ENCODE measurements at regions not wholly inside any gene's neighbourhood (a gene's known extent, or its start where the extent isn't known, plus 50 kb on each side); places are given as distances from the start of the nearest gene placed in this dataset.

DNA sequence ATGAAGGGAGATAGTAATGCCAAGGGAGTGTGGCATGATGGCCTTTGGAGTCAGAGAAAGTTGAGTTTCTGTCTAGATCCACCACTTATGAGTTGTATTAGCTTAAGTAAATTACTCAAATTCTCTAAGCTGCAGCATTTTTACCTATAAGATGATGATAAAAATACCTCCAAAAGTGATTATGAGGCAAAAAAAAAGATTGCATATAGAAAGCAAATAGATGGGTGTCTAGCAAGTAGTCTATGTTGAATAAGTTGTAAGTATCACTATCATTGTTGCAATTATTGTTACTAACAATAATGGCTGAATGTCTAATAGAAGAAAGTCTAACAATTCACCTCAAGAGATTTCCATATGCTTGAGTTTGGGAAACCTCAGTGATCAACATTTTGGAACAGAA, 959.2 kb upstream of the GJE1 start:
- no peak overlapping the region for H3K4me3 ChIP-seq (ENCODE audit: low read length)

DNA sequence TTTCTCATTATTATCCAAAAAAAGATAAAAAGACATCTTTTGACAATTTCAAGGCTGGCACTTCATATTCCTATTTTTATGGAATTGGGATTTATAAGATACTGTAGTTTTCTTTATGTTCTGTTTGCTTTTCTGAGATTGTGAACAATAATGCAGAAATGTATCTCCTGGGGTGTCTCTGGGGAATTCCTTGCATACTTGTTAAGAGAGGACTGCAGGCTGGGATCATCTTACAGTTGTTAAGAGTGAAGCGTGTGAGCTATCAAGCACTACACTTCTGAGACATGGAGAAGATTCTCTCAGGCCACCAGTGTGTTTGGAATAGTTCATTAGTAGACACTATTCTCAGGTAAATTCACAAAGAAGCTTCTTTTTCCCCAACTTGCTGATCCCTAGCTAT, 963.3 kb upstream of the GJE1 start:
- no CpG with 5 or more reads among the region's 1 CpG for WGBS (ENCODE audit: insufficient coverage)
- Histone ChIP-seq H3K4me1 (ENCODE audit: control insufficient read depth, insufficient read depth, low read length) (no peaks in the 10 kb centered on the region), H3K27me3 (ENCODE audit: control insufficient read depth, insufficient read depth, low read length) (no peaks in the 10 kb centered on the region), H3K36me3 (ENCODE audit: control insufficient read depth, insufficient read depth, low read length) (no peaks in the 10 kb centered on the region), H3K9me3 (replicated peaks; ENCODE audit: control insufficient read depth, low read depth, low read length) (no peaks in the 10 kb centered on the region), H3K27ac (ENCODE audit: low read length) (no peak overlapping the region), H3K4me3 (ENCODE audit: low read length) (no peak overlapping the region)
- no peak for DNase-seq

More for the DNA sequence above, 959.2 kb upstream of the GJE1 start:
- H3K4me1 ChIP-seq (ENCODE audit: control insufficient read depth, insufficient read depth, low read length), result no peaks in the 10 kb centered on the region
- H3K9me3 ChIP-seq (replicated peaks; ENCODE audit: control insufficient read depth, low read depth, low read length), result no peaks in the 10 kb centered on the region
- H3K27me3 ChIP-seq (ENCODE audit: control insufficient read depth, insufficient read depth, low read length), result no peaks in the 10 kb centered on the region
- H3K36me3 ChIP-seq (ENCODE audit: control insufficient read depth, insufficient read depth, low read length), result no peaks in the 10 kb centered on the region
- H3K27ac ChIP-seq (ENCODE audit: low read length), result no peak overlapping the region
- DNase-seq, result no peak

DNA sequence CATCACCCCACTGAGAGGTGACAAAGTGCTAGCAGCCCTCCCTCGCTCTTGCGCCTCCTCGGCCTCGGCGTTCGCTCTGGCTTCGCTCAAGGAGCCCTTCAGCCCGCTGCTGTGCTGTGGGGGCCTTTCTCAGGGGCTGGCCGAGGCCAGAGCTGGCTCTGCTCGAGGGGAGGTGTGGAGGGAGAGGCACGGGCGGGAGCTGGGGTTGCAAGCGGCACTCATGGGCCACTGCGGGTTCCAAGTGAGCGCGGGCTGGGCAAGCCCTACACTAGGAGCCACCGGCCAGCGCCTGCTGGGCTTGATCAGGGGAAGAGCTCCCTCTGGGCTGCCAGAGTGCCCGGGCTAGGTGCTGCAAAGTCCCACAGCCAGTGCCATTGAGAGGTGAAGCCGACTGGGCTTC, 964.8 kb upstream of the GJE1 start:
- DNase-seq, result no peak
- 94% methylated on average over 20 of the region's 20 CpGs for WGBS (ENCODE audit: insufficient coverage)

DNA sequence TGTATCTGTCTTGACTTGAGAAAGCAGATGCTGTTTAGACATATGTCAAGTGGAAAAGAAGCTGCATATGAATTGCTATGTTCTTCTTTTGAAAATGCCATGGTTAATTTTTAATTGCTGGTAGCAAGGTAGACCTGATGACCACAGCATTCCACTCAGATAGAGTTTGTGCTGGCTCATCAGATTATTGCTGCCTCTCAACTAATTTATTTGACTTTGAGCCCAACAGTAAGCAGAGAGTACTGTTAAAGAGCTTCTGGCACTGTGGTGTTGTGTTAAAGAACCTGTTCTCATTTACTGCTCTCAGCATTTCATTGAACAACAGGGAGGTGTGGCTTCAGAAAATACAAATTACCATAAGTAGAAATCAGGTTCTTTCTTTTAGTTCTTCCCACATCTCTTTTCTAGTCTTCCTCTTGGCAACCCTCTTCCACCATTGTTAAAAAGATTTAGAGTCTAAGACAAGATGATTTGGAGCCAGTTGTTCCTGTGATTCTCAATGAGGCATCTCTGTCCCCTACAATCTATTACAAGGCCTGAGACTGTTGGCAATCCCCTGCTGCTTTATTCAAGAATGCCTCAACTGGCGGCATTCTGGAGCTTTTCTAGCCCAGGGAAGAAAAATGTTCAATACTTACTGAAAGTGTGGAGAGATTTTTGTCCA, 967.6 kb upstream of the GJE1 start:
- no CpG with 5 or more reads among the region's 1 CpG for WGBS (ENCODE audit: insufficient coverage)
- H3K4me1 ChIP-seq (ENCODE audit: control insufficient read depth, insufficient read depth, low read length), result no peaks in the 10 kb centered on the region
- H3K27me3 ChIP-seq (ENCODE audit: control insufficient read depth, insufficient read depth, low read length), result no peaks in the 10 kb centered on the region
- no peak overlapping the region for H3K27ac ChIP-seq (ENCODE audit: low read length)
- DNase-seq, result no peak
- no peak overlapping the region for H3K4me3 ChIP-seq (ENCODE audit: low read length)
- H3K9me3 ChIP-seq (replicated peaks; ENCODE audit: control insufficient read depth, low read depth, low read length), result no peaks in the 10 kb centered on the region
- no peaks in the 10 kb centered on the region for H3K36me3 ChIP-seq (ENCODE audit: control insufficient read depth, insufficient read depth, low read length)

More for the DNA sequence above, 964.8 kb upstream of the GJE1 start:
- Histone ChIP-seq H3K4me1 (ENCODE audit: control insufficient read depth, insufficient read depth, low read length) (no peaks in the 10 kb centered on the region), H3K9me3 (replicated peaks; ENCODE audit: control insufficient read depth, low read depth, low read length) (no peaks in the 10 kb centered on the region), H3K27me3 (ENCODE audit: control insufficient read depth, insufficient read depth, low read length) (no peaks in the 10 kb centered on the region), H3K4me3 (ENCODE audit: low read length) (no peak overlapping the region), H3K36me3 (ENCODE audit: control insufficient read depth, insufficient read depth, low read length) (no peaks in the 10 kb centered on the region), H3K27ac (ENCODE audit: low read length) (no peak overlapping the region)

DNA sequence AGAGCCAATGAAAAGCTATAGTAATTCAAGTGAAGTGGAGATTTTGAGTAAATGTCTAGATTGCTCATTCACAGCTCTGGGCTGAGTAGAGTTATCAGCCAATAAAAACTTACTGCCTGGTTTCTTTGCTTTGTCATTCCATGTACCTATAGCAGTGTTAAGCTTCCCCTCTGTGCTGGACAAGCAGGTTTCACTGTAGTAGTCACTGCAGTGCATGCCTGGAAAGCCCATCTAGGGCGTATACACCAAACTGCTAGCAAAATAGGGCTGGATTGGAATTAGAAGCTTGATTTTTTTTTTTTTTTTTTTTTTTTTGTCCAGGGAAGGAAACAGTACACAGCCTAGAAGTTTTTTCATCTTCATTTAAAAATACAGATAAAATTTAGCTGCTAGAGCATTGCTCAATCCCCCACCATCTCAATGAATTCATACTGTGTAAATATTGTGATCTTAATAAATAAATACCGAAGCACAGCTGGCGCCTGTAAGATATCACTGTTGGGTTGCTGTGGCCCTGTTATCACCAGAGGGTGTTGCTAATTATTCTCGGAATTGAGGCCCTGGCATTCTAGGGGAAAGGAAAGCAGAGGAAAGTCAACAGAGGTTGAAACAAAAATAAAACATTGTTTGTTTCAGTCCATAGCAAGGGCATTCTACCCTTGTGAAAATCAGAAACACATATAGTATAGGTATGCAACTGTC, 968.5 kb upstream of the GJE1 start:
- no peak for DNase-seq
- no peaks in the 10 kb centered on the region for H3K27me3 ChIP-seq (ENCODE audit: control insufficient read depth, insufficient read depth, low read length)
- no peak overlapping the region for H3K4me3 ChIP-seq (ENCODE audit: low read length)
- H3K4me1 ChIP-seq (ENCODE audit: control insufficient read depth, insufficient read depth, low read length), result no peaks in the 10 kb centered on the region
- no peaks in the 10 kb centered on the region for H3K9me3 ChIP-seq (replicated peaks; ENCODE audit: control insufficient read depth, low read depth, low read length)
- H3K36me3 ChIP-seq (ENCODE audit: control insufficient read depth, insufficient read depth, low read length), result no peaks in the 10 kb centered on the region
- no peak overlapping the region for H3K27ac ChIP-seq (ENCODE audit: low read length)
- WGBS (ENCODE audit: insufficient coverage), result no CpG with 5 or more reads among the region's 4 CpGs

DNA sequence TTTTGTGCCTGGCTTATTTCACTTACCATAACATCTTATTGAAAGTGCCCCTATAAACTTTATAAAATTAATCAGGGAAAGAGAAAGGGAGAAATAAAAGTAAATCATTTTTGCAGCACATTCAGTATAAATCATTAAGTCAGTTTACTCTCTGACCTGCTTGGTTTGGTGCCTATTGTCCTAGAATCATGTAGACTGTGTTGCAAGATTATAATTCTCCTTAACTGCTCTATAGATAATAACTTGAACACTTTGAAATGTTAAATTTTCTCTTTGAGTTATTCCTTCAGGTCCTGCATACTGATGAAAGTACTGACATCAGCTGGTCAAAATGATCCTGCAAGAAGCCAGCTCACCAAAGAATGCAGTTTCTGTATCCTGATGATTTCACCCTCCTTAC, 969.6 kb upstream of the GJE1 start:
- no peaks in the 10 kb centered on the region for H3K36me3 ChIP-seq (ENCODE audit: control insufficient read depth, insufficient read depth, low read length)
- H3K9me3 ChIP-seq (replicated peaks; ENCODE audit: control insufficient read depth, low read depth, low read length), result no peaks in the 10 kb centered on the region
- no peak overlapping the region for H3K27ac ChIP-seq (ENCODE audit: low read length)
- no peaks in the 10 kb centered on the region for H3K4me1 ChIP-seq (ENCODE audit: control insufficient read depth, insufficient read depth, low read length)
- DNase-seq, result no peak
- no peaks in the 10 kb centered on the region for H3K27me3 ChIP-seq (ENCODE audit: control insufficient read depth, insufficient read depth, low read length)
- H3K4me3 ChIP-seq (ENCODE audit: low read length), result no peak overlapping the region

DNA sequence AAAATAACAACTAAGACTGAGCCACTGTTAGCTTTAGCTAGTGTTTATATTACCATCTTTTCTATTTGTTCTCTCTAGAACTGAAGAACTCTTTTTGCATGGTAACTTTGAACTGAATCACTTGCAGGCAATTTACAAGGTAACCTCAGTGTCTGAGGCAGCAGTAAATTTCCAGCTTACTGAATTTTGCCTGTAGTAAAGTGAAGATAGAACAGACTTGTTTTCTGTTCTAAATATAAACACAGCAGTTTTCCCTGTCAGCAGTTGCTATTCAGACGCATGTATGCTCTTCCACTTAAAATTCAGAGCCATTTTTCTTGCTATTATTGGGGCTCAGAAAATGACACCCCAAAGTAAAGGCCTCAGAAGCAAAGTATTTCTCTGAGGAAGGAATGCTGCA, 974.0 kb upstream of the GJE1 start:
- H3K9me3 ChIP-seq (replicated peaks; ENCODE audit: control insufficient read depth, low read depth, low read length), result no peaks in the 10 kb centered on the region
- no peaks in the 10 kb centered on the region for H3K36me3 ChIP-seq (ENCODE audit: control insufficient read depth, insufficient read depth, low read length)
- no peak overlapping the region for H3K27ac ChIP-seq (ENCODE audit: low read length)
- 29% methylated on average over 1 of the region's 1 CpG for WGBS (ENCODE audit: insufficient coverage)
- DNase-seq, result no peak
- H3K4me1 ChIP-seq (ENCODE audit: control insufficient read depth, insufficient read depth, low read length), result no peaks in the 10 kb centered on the region
- no peaks in the 10 kb centered on the region for H3K27me3 ChIP-seq (ENCODE audit: control insufficient read depth, insufficient read depth, low read length)
- H3K4me3 ChIP-seq (ENCODE audit: low read length), result no peak overlapping the region

DNA sequence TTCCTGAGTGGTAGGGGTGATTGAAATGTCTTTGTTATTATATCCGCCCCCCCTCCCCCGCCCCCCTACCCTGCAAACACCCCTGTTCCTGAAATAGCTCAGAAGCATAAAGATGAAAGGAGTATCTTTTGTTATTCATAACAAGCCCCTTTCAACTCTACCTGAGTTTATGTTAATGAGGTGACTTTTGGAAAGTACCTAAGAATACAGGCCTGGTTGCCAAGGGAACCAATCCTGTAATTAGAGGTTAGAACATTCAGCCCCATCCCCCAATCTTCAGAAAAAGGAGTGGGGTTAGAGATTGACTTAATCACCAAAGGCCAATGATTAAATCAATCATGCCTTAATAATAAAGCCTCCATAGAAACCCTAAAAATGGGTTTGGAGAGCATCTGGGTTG, 979.2 kb upstream of the GJE1 start:
- no peaks in the 10 kb centered on the region for H3K4me1 ChIP-seq (ENCODE audit: control insufficient read depth, insufficient read depth, low read length)
- H3K4me3 ChIP-seq (ENCODE audit: low read length), result no peak overlapping the region
- no peaks in the 10 kb centered on the region for H3K9me3 ChIP-seq (replicated peaks; ENCODE audit: control insufficient read depth, low read depth, low read length)
- DNase-seq, result no peak
- WGBS (ENCODE audit: insufficient coverage), result no CpG with 5 or more reads among the region's 2 CpGs
- no peak overlapping the region for H3K27ac ChIP-seq (ENCODE audit: low read length)
- no peaks in the 10 kb centered on the region for H3K27me3 ChIP-seq (ENCODE audit: control insufficient read depth, insufficient read depth, low read length)
- no peaks in the 10 kb centered on the region for H3K36me3 ChIP-seq (ENCODE audit: control insufficient read depth, insufficient read depth, low read length)

DNA sequence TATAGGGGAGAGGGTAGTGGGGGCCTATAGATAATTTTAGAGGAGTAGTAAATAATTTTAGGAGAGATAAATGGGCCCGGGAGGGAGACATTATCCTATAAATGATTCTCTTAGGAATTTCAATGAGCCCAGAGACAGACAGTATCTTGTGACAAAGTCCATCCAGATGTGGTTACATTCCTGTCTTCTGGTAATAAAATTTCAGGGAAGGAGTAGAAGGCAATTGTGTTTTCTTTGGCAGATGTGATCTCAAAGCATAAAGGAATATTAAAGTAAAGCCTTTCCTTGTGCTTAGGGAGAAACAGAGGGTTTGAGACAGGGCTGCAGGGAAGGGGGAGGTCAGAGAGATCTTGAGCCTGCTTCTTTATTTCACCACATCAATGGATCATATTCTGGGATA, 979.8 kb upstream of the GJE1 start:
- no CpG with 5 or more reads among the region's 1 CpG for WGBS (ENCODE audit: insufficient coverage)
- Histone ChIP-seq H3K9me3 (replicated peaks; ENCODE audit: control insufficient read depth, low read depth, low read length) (peaks cover 2% of the 10 kb centered on the region), H3K27ac (ENCODE audit: low read length) (peak overlapping the region; percentile 18), H3K36me3 (ENCODE audit: control insufficient read depth, insufficient read depth, low read length) (no peaks in the 10 kb centered on the region), H3K27me3 (ENCODE audit: control insufficient read depth, insufficient read depth, low read length) (no peaks in the 10 kb centered on the region), H3K4me1 (ENCODE audit: control insufficient read depth, insufficient read depth, low read length) (no peaks in the 10 kb centered on the region), H3K4me3 (ENCODE audit: low read length) (no peak overlapping the region)
- peak; percentile 48 for DNase-seq

DNA sequence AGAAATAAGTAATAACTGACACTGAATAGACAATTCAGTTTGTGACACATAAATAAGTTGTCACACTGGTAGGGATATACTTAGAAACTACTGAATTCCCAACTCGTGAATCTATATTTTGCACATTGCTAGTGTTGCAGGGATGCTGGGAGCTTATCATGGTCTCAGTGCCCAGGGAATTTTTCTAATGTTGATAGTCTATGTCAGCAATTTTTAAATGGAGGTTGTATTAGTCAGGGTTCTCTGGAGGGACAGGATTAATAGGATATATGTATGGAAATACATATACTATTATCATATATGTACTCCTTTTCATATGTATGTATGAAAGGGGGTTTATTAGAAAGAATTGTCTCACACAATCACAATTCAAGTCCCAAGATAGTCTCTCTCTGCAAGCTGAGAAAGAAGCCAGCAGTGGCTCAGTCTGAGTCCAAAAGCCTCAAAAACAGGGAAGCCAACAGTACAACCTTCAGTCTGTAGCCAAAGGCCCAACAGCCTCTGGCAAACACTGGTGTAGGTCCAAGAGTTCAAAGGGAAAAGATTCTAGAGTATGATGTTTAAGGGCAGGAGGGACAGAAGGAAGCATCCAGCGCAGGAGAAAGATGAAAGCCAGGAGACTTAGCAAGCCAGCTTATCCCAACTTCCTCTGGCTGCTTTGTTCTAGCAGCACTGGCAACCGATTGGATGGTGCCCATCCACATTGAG, 980.9 kb upstream of the GJE1 start:
- WGBS (ENCODE audit: insufficient coverage), result 70% methylated on average over 2 of the region's 3 CpGs
- no peaks in the 10 kb centered on the region for H3K27me3 ChIP-seq (ENCODE audit: control insufficient read depth, insufficient read depth, low read length)
- no peaks in the 10 kb centered on the region for H3K36me3 ChIP-seq (ENCODE audit: control insufficient read depth, insufficient read depth, low read length)
- H3K4me1 ChIP-seq (ENCODE audit: control insufficient read depth, insufficient read depth, low read length), result no peaks in the 10 kb centered on the region
- no peak overlapping the region for H3K4me3 ChIP-seq (ENCODE audit: low read length)
- H3K27ac ChIP-seq (ENCODE audit: low read length), result no peak overlapping the region
- no peak for DNase-seq
- H3K9me3 ChIP-seq (replicated peaks; ENCODE audit: control insufficient read depth, low read depth, low read length), result peaks cover 2% of the 10 kb centered on the region

Measured in muscle of leg (tissue), 3 donors.